Hepatocyte (in vitro differentiated cells): ENCODE measurements at regions not wholly inside any gene's neighbourhood (a gene's known extent, or its start where the extent isn't known, plus 50 kb on each side); places are given as distances from the start of the nearest gene placed in this dataset.
"Not testable (repeated sequence)": the region's sequence is repeated elsewhere in the genome, so short reads cannot be mapped to it uniquely, and the experiment has no call there.

ENCODE experiments used
- DNase-seq: peaks from one replicate; pipeline ENCODE4 v3.0.0-alpha.2; 2016; ENCODE audit warnings: low spot score
- H2AFZ ChIP-seq: fragments of 200-600 bp; sonication (generic); 2 replicates; pipeline ENCODE4 v1.6.0; 2016; ENCODE audit warnings: antibody characterized with exemption, mild to moderate bottlenecking
- H3K27ac ChIP-seq: fragments of 200-600 bp; sonication (generic); 2 replicates; pipeline ENCODE4 v1.5.1; 2016; ENCODE audit warnings: mild to moderate bottlenecking
- H3K27me3 ChIP-seq: fragments of 200-600 bp; sonication (generic); 2 replicates; pipeline ENCODE4 v1.6.1; 2016
- H3K36me3 ChIP-seq: fragments of 200-600 bp; sonication (generic); replicated peaks from 2 replicates; pipeline ENCODE4 v1.5.1; 2016; ENCODE audit warnings: low read depth; ENCODE audit not compliant: insufficient read depth
- H3K4me1 ChIP-seq: fragments of 200-600 bp; sonication (generic); 2 replicates; pipeline ENCODE4 v1.5.1; 2016; ENCODE audit warnings: mild to moderate bottlenecking, moderate library complexity; ENCODE audit not compliant: insufficient read depth
- H3K4me2 ChIP-seq: fragments of 200-600 bp; sonication (generic); 2 replicates; pipeline ENCODE4 v1.6.0; 2016
- H3K4me3 ChIP-seq: fragments of 200-600 bp; sonication (generic); 2 replicates; pipeline ENCODE4 v1.5.1; 2016; ENCODE audit warnings: mild to moderate bottlenecking
- H3K79me2 ChIP-seq: fragments of 200-600 bp; sonication (generic); 2 replicates; pipeline ENCODE4 v1.6.0; 2017; ENCODE audit warnings: mild to moderate bottlenecking
- H3K9me2 ChIP-seq: fragments of 200-600 bp; sonication (generic); replicated peaks from 2 replicates; pipeline ENCODE4 v1.6.0; 2017; ENCODE audit warnings: mild to moderate bottlenecking; ENCODE audit not compliant: insufficient read depth
- H3K9me3 ChIP-seq: fragments of 200-600 bp; sonication (generic); 2 replicates; pipeline ENCODE4 v1.5.1; 2016; ENCODE audit warnings: low read depth, mild to moderate bottlenecking
- H4K20me1 ChIP-seq: fragments of 200-600 bp; sonication (generic); 2 replicates; pipeline ENCODE4 v1.6.0; 2016; ENCODE audit warnings: mild to moderate bottlenecking; ENCODE audit not compliant: insufficient read depth, poor library complexity, severe bottlenecking
- EZH2 ChIP-seq: fragments of 200-600 bp; sonication (generic); IDR thresholded peaks from 2 replicates; pipeline ENCODE4 v1.6.1; 2016; ENCODE audit warnings: antibody characterized with exemption, mild to moderate bottlenecking, borderline replicate concordance
- EZH2phosphoT487 ChIP-seq: fragments of 200-600 bp; sonication (generic); IDR thresholded peaks from one replicate; pipeline ENCODE4 v1.6.1; 2018; ENCODE audit warnings: antibody characterized with exemption, mild to moderate bottlenecking, low read depth, moderate library complexity; ENCODE audit not compliant: unreplicated experiment, severe bottlenecking
- WGBS: methylation state at CpG from one replicate; pipeline ENCODE4 v1.1.6; 2016; ENCODE audit warnings: low lambda C conversion rate; ENCODE audit errors: missing lambda C conversion rate; 5-methylcytosine and 5-hydroxymethylcytosine counted together
- TF ChIP-seq, protein P1 (sequence below): fragments of 200-600 bp; sonication (generic); IDR thresholded peaks from 2 replicates; pipeline ENCODE4 v1.5.1; 2016; ENCODE audit warnings: antibody characterized with exemption, mild to moderate bottlenecking; ENCODE audit not compliant: poor library complexity

- DNase-seq: no peak
- no peaks in the 10 kb centered on the region for H4K20me1 ChIP-seq
- H3K9me2 ChIP-seq: no peaks in the 10 kb centered on the region
- no peaks in the 10 kb centered on the region for H3K36me3 ChIP-seq
- WGBS: 78% methylated on average over 12 of the region's 13 CpGs
- no peak overlapping the region for H3K4me2 ChIP-seq
- H3K4me3 ChIP-seq: no peak overlapping the region
- peak overlapping the region; percentile 59 for H3K27ac ChIP-seq
- no peaks in the 10 kb centered on the region for H3K79me2 ChIP-seq
- H2AFZ ChIP-seq: no peak overlapping the region
- H3K9me3 ChIP-seq: no peaks in the 10 kb centered on the region
- TF ChIP-seq, protein P1, sequence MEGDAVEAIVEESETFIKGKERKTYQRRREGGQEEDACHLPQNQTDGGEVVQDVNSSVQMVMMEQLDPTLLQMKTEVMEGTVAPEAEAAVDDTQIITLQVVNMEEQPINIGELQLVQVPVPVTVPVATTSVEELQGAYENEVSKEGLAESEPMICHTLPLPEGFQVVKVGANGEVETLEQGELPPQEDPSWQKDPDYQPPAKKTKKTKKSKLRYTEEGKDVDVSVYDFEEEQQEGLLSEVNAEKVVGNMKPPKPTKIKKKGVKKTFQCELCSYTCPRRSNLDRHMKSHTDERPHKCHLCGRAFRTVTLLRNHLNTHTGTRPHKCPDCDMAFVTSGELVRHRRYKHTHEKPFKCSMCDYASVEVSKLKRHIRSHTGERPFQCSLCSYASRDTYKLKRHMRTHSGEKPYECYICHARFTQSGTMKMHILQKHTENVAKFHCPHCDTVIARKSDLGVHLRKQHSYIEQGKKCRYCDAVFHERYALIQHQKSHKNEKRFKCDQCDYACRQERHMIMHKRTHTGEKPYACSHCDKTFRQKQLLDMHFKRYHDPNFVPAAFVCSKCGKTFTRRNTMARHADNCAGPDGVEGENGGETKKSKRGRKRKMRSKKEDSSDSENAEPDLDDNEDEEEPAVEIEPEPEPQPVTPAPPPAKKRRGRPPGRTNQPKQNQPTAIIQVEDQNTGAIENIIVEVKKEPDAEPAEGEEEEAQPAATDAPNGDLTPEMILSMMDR: no peak
- no peak for TF ChIP-seq EZH2phosphoT487
- no peak for TF ChIP-seq EZH2
- no peaks in the 10 kb centered on the region for H3K27me3 ChIP-seq
- H3K4me1 ChIP-seq: peaks cover 7% of the 10 kb centered on the region
These were observed 97.7 kb upstream of the PCBD1 start for GRCh38 chr10:70985824-70986622.

DNA sequence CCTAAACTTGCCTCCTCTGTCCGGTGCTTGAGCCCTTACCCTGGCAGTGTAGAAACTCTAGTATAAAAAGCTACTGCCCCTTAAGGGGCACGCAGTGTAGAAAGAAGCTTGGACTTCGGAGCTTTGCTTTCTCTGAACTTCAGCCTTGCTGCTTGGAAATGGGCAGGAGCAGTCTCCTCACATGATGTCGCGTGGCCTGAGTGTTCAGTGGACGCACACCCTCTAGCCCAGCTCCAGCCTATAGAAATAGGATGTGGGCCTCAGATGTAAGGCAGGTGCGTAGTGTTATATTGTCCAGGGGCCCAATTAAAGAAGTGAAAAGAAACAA is 98.2 kb upstream of the PCBD1 start:
- H4K20me1 ChIP-seq: no peaks in the 10 kb centered on the region
- WGBS: 75% methylated on average over 7 of the region's 7 CpGs
- TF ChIP-seq EZH2phosphoT487 (no peak), EZH2 (no peak)
- TF ChIP-seq, protein P1: no peak
- no peaks in the 10 kb centered on the region for H3K79me2 ChIP-seq
- H3K36me3 ChIP-seq: no peaks in the 10 kb centered on the region
- H3K27ac ChIP-seq: no peak overlapping the region
- H2AFZ ChIP-seq: no peak overlapping the region
- H3K9me2 ChIP-seq: no peaks in the 10 kb centered on the region
- peaks cover 7% of the 10 kb centered on the region for H3K4me1 ChIP-seq
- H3K4me3 ChIP-seq: no peak overlapping the region
- H3K4me2 ChIP-seq: no peak overlapping the region
- no peaks in the 10 kb centered on the region for H3K27me3 ChIP-seq
- no peaks in the 10 kb centered on the region for H3K9me3 ChIP-seq
- DNase-seq: no peak

DNA sequence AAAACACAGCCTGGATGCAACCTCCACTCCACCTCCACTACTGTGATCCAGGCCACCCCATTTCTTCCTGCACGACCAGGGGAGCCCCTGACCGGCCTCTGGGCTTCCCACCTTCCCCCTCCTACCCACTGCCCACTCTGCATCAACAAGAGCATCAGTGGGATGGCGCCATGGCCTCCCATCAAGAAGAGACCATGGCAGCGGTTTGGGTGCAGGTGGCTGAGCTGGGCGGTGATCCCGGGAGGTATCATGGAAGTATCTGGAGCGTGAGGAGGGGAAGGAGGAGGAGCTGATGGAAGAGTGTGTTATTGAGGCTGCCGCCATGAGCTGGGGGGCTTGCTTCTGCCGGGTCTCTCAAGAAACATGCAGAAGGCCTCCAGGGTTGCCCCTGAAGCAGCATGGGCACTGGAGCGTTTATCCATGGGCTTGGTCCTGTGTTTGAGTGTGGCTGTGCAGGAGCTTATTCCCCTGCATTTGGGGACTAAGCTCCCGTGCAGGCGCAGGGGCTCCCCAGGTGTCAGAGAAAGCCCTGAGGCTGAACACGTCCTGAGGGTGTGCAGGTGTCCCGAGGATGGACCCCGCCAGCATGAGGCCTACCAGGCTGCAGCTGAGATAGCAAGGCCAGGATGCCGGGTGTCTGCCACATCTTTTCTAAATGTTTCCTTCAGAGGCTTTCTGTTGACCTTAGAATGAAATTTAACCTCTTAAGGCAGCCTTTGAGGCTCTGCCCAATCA is 99.2 kb upstream of the PCBD1 start:
- no peaks in the 10 kb centered on the region for H3K27me3 ChIP-seq
- no peaks in the 10 kb centered on the region for H3K9me3 ChIP-seq
- WGBS: 81% methylated on average over 16 of the region's 16 CpGs
- DNase-seq: no peak
- no peak overlapping the region for H3K4me3 ChIP-seq
- H2AFZ ChIP-seq: no peak overlapping the region
- no peaks in the 10 kb centered on the region for H3K79me2 ChIP-seq
- H4K20me1 ChIP-seq: no peaks in the 10 kb centered on the region
- no peaks in the 10 kb centered on the region for H3K36me3 ChIP-seq
- peaks cover 7% of the 10 kb centered on the region for H3K4me1 ChIP-seq
- no peaks in the 10 kb centered on the region for H3K9me2 ChIP-seq
- no peak overlapping the region for H3K27ac ChIP-seq
- H3K4me2 ChIP-seq: no peak overlapping the region
- TF ChIP-seq EZH2 (no peak), EZH2phosphoT487 (no peak)
- TF ChIP-seq, protein P1: no peak

- H3K9me3 ChIP-seq, H3K36me3 ChIP-seq, H3K27me3 ChIP-seq, H3K9me2 ChIP-seq, H3K79me2 ChIP-seq, H3K27ac ChIP-seq, H3K4me2 ChIP-seq, H3K4me1 ChIP-seq, DNase-seq, H2AFZ ChIP-seq, H4K20me1 ChIP-seq, H3K4me3 ChIP-seq: not testable (repeated sequence)
- WGBS: 77% methylated on average over 8 of the region's 8 CpGs
These were observed 101.8 kb upstream of the PCBD1 start for GRCh38 chr10:70990156-70990555.
